Common myeloid progenitor, CD34-positive (primary cell): ENCODE measurements at regions not wholly inside any gene's neighbourhood (a gene's known extent, or its start where the extent isn't known, plus 50 kb on each side); places are given as distances from the start of the nearest gene placed in this dataset.
"Not testable (repeated sequence)": the region's sequence is repeated elsewhere in the genome, so short reads cannot be mapped to it uniquely, and the experiment has no call there.

ENCODE experiments used
- CTCF ChIA-PET: fragments of 350-600 bp; sonication (Branson Sonifier 250); formaldehyde crosslinking; loops from one replicate; lab custom pipeline; 2021; ENCODE audit warnings: antibody characterized with exemption; lab: Charles Lee
- POLR2A ChIA-PET: fragments of 350-600 bp; sonication (Branson Sonifier 250); formaldehyde crosslinking; loops from one replicate; lab custom pipeline; 2021; ENCODE audit warnings: antibody characterized with exemption; lab: Charles Lee
- DNase-seq, 3 donors: peaks; one replicate each; pipeline versions ENCODE4 v3.0.0 to v3.0.0-alpha.2; 2013
- H3K27ac ChIP-seq, 2 experiments: 1 replicate in 1 of 2; 2 replicates in 1 of 2; pipeline ENCODE4 v1.7.0; 2013; ENCODE audit warnings: inconsistent platforms in 2 of 2, low read length in 2 of 2, mild to moderate bottlenecking in 2 of 2, low read depth in 1 of 2, moderate library complexity in 1 of 2; ENCODE audit not compliant: severe bottlenecking in 2 of 2, insufficient read depth in 1 of 2, poor library complexity in 1 of 2
- H3K27me3 ChIP-seq, 5 experiments: replicated peaks in 2 of 5; 1 replicate in 3 of 5; 2 replicates in 2 of 5; pipeline versions ENCODE4 v1.6.1 to v1.7.0; 2013; ENCODE audit warnings: low read length in 4 of 5, mild to moderate bottlenecking in 2 of 5, moderate library complexity in 2 of 5, inconsistent platforms in 1 of 5; ENCODE audit not compliant: insufficient read depth in 5 of 5, control insufficient read depth in 4 of 5
- H3K36me3 ChIP-seq, 4 experiments: 1 replicate in 2 of 4; 2 replicates in 2 of 4; pipeline versions ENCODE4 v1.6.1 to v1.7.0; 2013; ENCODE audit warnings: low read length in 3 of 4, control low read depth in 1 of 4, mild to moderate bottlenecking in 1 of 4; ENCODE audit not compliant: control insufficient read depth in 4 of 4, insufficient read depth in 4 of 4
- H3K4me1 ChIP-seq, 4 experiments: 1 replicate in 3 of 4; 2 replicates in 1 of 4; pipeline versions ENCODE4 v1.6.1 to v1.7.1; 2013; ENCODE audit warnings: low read length in 3 of 4, mild to moderate bottlenecking in 3 of 4, control low read depth in 1 of 4, inconsistent platforms in 1 of 4, moderate library complexity in 1 of 4; ENCODE audit not compliant: control insufficient read depth in 4 of 4, insufficient read depth in 4 of 4; ENCODE audit errors: control extremely low read depth in 1 of 4
- H3K4me3 ChIP-seq, 7 experiments: 1 replicate in 4 of 7; 2 replicates in 3 of 7; pipeline versions ENCODE4 v1.5.1 to v1.7.0; 2013; ENCODE audit warnings: mild to moderate bottlenecking in 7 of 7, low read length in 6 of 7, moderate library complexity in 6 of 7, inconsistent platforms in 2 of 7, low read depth in 2 of 7, control low read depth in 1 of 7; ENCODE audit not compliant: insufficient read depth in 4 of 7, control insufficient read depth in 1 of 7; ENCODE audit errors: extremely low read depth in 1 of 7
- H3K9me3 ChIP-seq, 5 experiments: 1 replicate in 4 of 5; 2 replicates in 1 of 5; pipeline versions ENCODE4 v1.6.1 to v1.7.1; 2013; ENCODE audit warnings: low read length in 4 of 5, mild to moderate bottlenecking in 2 of 5, inconsistent platforms in 1 of 5, low read depth in 1 of 5, moderate library complexity in 1 of 5; ENCODE audit not compliant: control insufficient read depth in 4 of 5, insufficient read depth in 2 of 5; ENCODE audit errors: control extremely low read depth in 1 of 5
- WGBS: methylation state at CpG from one replicate; pipeline ENCODE4 v1.1.5; 2013; ENCODE audit not compliant: insufficient coverage; 5-methylcytosine and 5-hydroxymethylcytosine counted together

DNA sequence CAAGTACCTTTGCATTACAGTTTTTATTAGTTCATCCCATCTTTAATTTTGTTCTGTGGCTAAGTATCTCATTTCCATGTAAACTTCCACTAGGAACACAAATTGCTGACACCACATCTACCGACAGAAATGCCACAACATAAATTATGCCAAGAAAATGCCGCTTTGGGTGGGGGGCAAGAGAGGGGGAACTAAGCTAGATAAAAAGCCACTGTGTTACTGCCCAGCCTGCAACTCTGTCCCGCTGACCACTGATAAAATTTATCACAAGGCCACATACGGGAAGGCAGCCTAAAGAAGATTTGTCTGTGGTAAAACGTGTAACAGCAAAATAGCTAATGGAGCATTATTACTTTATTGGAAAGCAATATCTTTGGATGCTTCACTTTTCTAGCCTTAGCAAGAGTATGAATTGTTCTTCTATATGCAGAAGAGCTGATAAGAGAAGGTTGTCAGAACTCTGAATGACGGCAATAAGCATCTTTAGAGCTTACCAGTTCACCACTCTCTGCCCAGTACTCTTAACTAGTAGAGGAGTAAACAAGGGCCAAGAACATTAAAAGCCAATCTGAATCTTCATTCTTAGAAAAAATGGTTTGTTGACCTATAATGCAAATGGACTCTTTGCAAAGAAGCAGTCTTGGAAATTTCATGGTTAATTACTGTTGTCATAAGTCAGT is 172.2 kb upstream of the MEF2C start:
- ChIA-PET POLR2A (no interaction called here), CTCF (no interaction called here)
- WGBS, result 87% methylated on average over 3 of the region's 6 CpGs
- H3K27ac ChIP-seq, result no peak overlapping the region
- peak; percentile 13 to 45 (median 19) for DNase-seq
- H3K4me3 ChIP-seq, result no peak overlapping the region
- H3K27me3 ChIP-seq, result no peaks in the 10 kb centered on the region
- H3K9me3 ChIP-seq, result peaks cover 0 to 11% (median 5%) of the 10 kb centered on the region in 5 experiments
- H3K36me3 ChIP-seq, result no peaks in the 10 kb centered on the region
- no peaks in the 10 kb centered on the region for H3K4me1 ChIP-seq

DNA sequence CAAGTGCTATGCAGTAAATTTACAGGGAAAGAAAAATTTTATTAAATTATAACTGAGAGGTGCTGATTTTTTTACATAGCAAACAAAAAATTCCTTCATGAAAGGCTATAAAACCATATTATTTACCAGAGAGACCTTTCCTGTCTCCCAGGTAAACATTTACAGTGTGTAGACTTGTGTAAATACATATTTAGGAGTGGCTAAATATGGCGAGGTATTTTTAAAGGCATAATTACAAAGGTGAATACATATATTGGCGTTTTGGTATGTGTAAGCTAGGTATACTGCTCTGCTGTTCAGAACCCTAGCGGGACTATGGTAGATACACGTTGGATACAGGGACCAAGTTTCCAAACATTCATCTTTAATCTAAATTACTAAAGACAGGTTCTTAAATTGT is 170.6 kb upstream of the MEF2C start:
- peaks cover 0 to 1% (median 0%) of the 10 kb centered on the region in 4 experiments for H3K36me3 ChIP-seq
- POLR2A ChIA-PET, result no interaction called here
- WGBS, result 100% methylated on average over 1 of the region's 4 CpGs

DNA sequence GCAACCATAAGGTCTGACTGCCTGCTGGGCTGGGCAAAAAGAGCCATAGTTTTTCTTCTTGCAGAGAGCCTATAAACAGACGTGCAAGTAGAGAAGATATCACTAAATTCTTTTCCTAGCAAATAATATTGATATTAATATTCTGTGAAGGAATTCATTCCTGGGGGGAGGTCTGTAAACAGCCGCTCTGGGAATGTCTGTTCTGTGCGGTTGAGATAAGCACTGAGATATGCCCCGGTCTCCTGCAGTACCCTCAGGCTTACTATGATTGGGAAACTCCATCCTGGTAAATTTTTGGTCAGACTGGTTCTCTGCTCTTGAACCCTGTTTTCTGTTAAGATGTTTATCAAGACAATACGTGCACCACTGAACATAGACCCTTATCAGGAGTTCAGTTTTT is 167.1 kb upstream of the MEF2C start:
- POLR2A ChIA-PET, result not testable (repeated sequence)
- WGBS, result 94% methylated on average over 4 of the region's 5 CpGs
- DNase-seq, result peak in 2 of 3 donors; percentile 21 to 26

More for the DNA sequence above, 170.6 kb upstream of the MEF2C start:
- no peaks in the 10 kb centered on the region for H3K4me1 ChIP-seq
- H3K27me3 ChIP-seq, result no peaks in the 10 kb centered on the region
- no peak for DNase-seq
- CTCF ChIA-PET, result no interaction called here
- H3K4me3 ChIP-seq, result no peak overlapping the region
- no peak overlapping the region for H3K27ac ChIP-seq
- H3K9me3 ChIP-seq, result peaks cover 2 to 18% (median 6%) of the 10 kb centered on the region in 5 experiments

DNA sequence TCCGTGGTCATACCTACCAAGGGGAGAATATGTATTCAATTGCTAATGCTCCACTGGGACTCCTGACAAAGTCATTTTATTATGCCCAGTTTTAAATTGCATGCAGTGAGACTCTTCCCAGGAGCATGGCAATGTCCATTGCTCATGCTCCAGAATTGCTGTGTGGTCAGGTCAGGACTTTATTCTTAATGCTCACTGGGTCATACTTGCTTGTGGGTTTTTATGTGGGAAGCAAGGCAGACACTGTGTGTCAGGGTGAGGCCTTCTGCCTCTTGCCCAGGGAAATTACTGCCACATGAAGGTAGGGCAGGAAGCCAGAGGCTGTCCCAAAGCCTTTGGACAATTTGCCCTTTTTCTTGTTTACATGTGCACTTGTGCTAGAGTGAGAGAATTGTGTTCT is 164.6 kb upstream of the MEF2C start:
- H3K9me3 ChIP-seq, result peaks cover 2 to 18% (median 6%) of the 10 kb centered on the region in 5 experiments
- no peak for DNase-seq
- CTCF ChIA-PET, result no interaction called here
- POLR2A ChIA-PET, result no interaction called here
- peaks cover 6 to 20% (median 13%) of the 10 kb centered on the region in 4 experiments for H3K4me1 ChIP-seq
- peaks cover 0 to 1% (median 0%) of the 10 kb centered on the region in 4 experiments for H3K36me3 ChIP-seq
- no peak overlapping the region for H3K27ac ChIP-seq
- H3K4me3 ChIP-seq, result no peak overlapping the region
- H3K27me3 ChIP-seq, result no peaks in the 10 kb centered on the region
- 100% methylated on average over 1 of the region's 1 CpG for WGBS

More for the DNA sequence above, 167.1 kb upstream of the MEF2C start:
- H3K27me3 ChIP-seq, H3K36me3 ChIP-seq, CTCF ChIA-PET, H3K4me1 ChIP-seq, H3K27ac ChIP-seq, H3K4me3 ChIP-seq: not testable (repeated sequence)
- H3K9me3 ChIP-seq, result peaks cover 2 to 18% (median 6%) of the 10 kb centered on the region in 5 experiments

DNA sequence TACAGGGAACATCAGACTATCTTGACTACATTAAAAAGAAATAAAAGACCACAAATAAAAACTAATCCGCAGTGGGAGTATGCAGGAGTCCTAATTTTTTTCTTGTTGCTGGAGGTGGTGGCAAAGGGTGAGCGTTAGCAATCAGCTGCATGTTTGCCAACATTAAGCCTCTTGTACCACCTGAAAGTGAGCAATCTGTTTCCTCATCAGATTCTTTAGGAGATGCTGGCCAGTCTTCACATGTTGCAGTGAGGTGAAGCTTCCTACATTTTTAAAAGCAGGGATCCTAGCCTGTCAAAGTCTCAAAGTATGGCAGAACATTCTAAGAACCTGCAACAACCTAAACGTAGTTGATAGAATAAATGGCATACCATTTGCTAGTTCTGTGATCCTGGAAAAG is 162.2 kb upstream of the MEF2C start:
- ChIA-PET CTCF (interaction anchor here (1.4 to 1.9 kb wide), 2 partner anchors 28 to 317 kb away, joined by 5 read pairs; no protein-coding TSS in a partner anchor), POLR2A (interaction anchor here (0.6 kb wide), 1 partner anchor 593 kb away, joined by 3 read pairs; no protein-coding TSS in a partner anchor)
- no peak overlapping the region for H3K4me3 ChIP-seq
- peaks cover 0 to 1% (median 0%) of the 10 kb centered on the region in 4 experiments for H3K36me3 ChIP-seq
- H3K9me3 ChIP-seq, result peaks cover 0 to 8% (median 2%) of the 10 kb centered on the region in 5 experiments
- no peaks in the 10 kb centered on the region for H3K27me3 ChIP-seq
- no peak for DNase-seq
- WGBS, result 96% methylated on average over 3 of the region's 3 CpGs
- no peak overlapping the region for H3K27ac ChIP-seq
- H3K4me1 ChIP-seq, result peaks cover 8 to 31% (median 18%) of the 10 kb centered on the region in 4 experiments

DNA sequence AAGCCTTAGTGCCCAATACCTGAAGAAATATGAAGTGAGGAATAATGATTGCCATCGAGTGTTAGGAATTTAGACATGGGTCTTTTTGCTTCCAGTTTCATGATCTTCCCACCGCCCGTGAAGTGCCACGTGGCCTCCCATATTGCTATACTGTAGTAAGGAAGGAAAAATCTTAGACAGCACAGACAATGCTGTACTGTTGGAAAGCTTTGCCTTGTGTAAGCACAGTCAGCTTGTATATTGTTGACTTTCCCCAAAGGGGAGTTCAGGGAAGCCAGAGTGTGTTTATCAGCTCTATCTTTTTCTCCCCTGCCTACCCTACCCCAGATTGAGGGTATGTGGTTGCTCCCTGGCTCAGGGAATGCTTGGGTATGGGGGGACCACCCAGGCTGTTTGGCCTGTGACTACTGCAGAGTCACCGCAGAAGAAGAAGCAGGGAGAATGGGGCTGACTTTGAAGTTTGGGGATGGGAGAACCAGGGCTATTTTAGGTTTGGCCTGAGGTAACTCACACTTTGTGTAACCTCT is 161.8 kb upstream of the MEF2C start:
- DNase-seq, result no peak
- peaks cover 0 to 4% (median 0%) of the 10 kb centered on the region in 5 experiments for H3K9me3 ChIP-seq
- H3K27ac ChIP-seq, result no peak overlapping the region
- H3K27me3 ChIP-seq, result no peaks in the 10 kb centered on the region
- H3K4me1 ChIP-seq, result peaks cover 8 to 31% (median 18%) of the 10 kb centered on the region in 4 experiments
- H3K4me3 ChIP-seq, result no peak overlapping the region
- ChIA-PET CTCF (interaction anchor here (1.0 to 1.9 kb wide), 3 partner anchors 28 to 347 kb away, joined by 3 to 5 read pairs (median 5); no protein-coding TSS in a partner anchor), POLR2A (no interaction called here)
- 100% methylated on average over 4 of the region's 5 CpGs for WGBS
- H3K36me3 ChIP-seq, result no peaks in the 10 kb centered on the region

DNA sequence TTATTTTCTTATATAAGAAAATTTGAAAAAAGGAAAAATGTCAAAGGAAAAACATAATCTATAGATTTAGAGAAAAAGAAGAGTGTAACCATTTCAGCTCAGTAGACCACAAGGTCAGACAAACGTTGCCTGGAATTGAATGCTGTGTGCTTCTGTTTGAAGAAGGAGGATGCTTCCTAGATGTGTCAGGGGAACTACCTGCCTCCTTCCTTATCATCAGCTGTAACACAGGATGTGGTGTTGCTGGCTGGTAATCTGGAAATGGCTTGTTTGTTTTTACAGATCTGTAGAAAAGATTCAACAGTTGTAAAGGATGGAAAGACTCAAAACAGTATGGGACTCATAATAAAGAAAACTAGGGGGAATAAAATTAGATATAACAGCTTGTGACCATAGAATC is 160.7 kb upstream of the MEF2C start:
- DNase-seq, result peak; percentile 30 to 83 (median 71)
- H3K36me3 ChIP-seq, result no peaks in the 10 kb centered on the region
- H3K4me1 ChIP-seq, result peaks cover 8 to 31% (median 18%) of the 10 kb centered on the region in 4 experiments
- ChIA-PET POLR2A (no interaction called here), CTCF (interaction anchor here (0.8 to 1.9 kb wide), 4 partner anchors 29 to 345 kb away, joined by 3 to 5 read pairs (median 4); no protein-coding TSS in a partner anchor)
- no CpG with 5 or more reads among the region's 1 CpG for WGBS
- no peaks in the 10 kb centered on the region for H3K9me3 ChIP-seq
- no peaks in the 10 kb centered on the region for H3K27me3 ChIP-seq
- H3K4me3 ChIP-seq, result peak overlapping the region in 1 of 7 experiments; percentile 21
- H3K27ac ChIP-seq, result no peak overlapping the region
